ENCODE measurements at regions not wholly inside any gene's neighbourhood (a gene's known extent, or its start where the extent isn't known, plus 50 kb on each side); places are given as distances from the start of the nearest gene placed in this dataset.

DNA sequence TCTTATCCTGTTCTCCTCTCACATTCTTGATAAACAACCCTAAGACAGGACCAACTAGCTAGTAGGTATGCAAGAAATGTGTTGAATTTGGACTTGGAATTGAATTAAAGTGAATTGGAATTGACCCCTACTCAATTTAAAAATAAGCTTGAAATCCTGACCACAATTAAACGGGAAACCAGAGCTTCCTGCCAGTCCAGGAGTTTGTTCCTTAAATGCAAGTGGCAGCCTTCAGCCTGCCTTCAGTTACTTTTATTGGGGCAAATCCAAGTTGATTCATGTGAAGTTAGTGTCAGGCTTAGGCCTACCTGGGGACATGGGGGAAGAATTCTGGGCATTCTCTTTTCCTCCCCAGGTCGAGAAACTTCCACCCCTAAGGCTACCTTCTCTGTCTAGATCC, 457.6 kb downstream of the BCL11A start:
- no peak for DNase-seq (ENCODE audit: low spot score)

DNA sequence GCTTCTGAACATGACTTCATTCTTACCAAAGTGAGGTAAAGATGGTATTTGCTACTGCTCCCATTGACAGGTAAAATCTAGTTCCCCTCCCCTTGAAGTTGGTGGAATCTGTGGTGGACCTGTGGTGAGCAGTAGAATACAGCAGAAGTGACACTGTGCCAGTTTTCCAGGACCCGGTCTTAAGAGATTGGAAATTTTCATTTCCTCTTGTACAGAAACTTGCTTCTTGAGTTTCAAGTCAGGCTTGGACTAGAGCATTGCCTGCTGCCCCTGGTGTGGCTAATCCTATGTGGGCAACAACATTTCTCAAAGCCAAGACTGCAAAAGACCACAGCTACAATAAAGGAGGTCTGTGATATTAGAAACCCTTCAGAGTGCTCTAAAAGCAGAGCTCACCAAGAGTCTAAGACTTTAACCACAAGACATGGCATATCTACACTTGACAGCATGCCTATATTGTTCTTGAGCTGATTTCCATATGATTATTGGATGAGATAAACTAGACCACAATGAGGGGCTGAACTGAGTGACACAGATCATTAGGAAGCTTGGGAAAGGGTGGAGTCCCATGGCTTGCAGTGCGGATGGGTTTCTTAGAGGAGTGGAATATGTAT, 458.1 kb downstream of the BCL11A start:
- no peak for DNase-seq (ENCODE audit: low spot score)

- no peak for DNase-seq (ENCODE audit: low spot score)
Observed at GRCh38 chr2:60094450-60094929, 459.0 kb downstream of the BCL11A start.

DNA sequence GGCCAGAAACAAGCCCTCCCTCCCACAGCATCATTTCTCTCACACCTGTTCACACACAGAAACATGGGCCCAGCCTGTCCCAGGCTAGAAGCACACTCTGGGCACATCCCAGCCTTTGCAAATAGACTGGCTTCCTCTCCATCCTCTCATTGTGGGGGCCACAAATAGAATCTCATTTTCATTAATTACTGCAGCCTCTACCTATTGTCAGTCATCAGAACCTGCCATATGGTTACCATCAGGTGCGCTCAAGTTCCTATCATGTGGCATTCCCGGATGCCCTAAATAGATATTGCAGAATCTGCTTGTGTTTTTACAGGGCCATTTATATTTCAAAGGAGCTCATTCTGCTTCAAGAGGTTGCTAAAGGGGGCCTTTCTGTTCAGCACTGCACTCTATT, 460.7 kb downstream of the BCL11A start:
- no peak for DNase-seq (ENCODE audit: low spot score)

DNA sequence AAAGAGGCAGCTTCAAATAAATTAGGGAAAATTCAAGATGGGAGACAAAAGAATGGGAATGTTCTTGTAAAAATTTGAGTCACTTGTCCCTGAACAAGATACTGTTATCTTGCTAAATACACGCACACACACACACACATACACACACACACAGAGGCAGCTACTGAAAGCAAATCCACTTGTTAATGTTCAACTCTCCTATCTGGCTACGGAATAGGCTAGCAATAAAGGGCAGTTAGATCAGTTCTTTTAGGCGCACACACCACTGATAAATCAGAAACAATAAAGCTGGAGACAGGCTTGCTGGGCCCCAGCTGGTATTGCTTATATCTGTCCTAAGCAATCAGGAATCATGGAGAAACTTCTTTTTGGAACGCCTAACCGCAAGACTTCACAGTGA, 461.6 kb downstream of the BCL11A start:
- DNase-seq (ENCODE audit: low spot score): no peak

DNA sequence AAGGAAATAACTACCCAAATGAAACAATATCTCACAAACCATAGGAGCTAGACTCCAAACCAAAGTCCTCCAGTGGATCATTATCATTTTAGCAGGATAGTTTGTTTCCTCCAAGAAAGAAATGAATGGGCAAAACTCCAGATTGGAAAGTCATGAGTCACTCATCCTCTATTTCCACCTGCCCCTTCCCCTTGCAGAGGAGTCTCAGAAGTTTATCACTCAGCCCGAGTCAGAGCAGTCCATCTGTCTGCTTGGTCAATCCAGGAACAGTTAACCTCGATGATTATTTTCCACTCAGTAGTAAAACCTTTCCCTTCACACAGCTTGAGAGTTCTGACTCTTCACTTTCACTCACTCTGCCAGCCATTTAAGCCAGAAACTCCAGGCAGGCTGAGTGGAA, 462.2 kb downstream of the BCL11A start:
- no peak for DNase-seq (ENCODE audit: low spot score)

- no peak for DNase-seq (ENCODE audit: low spot score)
Observed at GRCh38 chr2:60079562-60079961, 473.9 kb downstream of the BCL11A start.

- no peak for DNase-seq (ENCODE audit: low spot score)
Observed at GRCh38 chr2:60075048-60075447, 478.4 kb downstream of the BCL11A start.

GRCh38 chr2:60073201-60073600, 480.3 kb downstream of the BCL11A start:
- no peak for DNase-seq (ENCODE audit: low spot score)

GRCh38 chr2:60072609-60073008, 480.8 kb downstream of the BCL11A start:
- DNase-seq (ENCODE audit: low spot score): no peak

DNA sequence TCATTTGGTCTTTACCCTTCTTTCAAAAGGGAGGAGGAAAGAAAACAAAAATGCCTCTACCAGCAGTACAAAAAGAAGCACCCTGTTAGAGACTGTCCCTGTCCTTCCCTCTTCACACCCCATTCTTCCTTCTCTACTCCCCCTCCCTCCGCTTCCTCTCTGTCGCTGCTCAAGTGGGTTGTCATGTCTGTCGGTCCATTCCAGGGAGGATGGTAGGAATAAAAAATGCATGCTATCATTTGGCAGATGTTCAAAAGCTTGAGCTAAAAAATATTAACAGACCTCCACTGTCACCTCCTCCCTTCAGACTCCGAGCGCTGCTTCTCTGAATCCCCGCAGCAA, 482.0 kb downstream of the BCL11A start:
- no peak for DNase-seq (ENCODE audit: low spot score)

- no peak for DNase-seq (ENCODE audit: low spot score)
Observed at GRCh38 chr2:60070736-60071489, 482.5 kb downstream of the BCL11A start.

DNA sequence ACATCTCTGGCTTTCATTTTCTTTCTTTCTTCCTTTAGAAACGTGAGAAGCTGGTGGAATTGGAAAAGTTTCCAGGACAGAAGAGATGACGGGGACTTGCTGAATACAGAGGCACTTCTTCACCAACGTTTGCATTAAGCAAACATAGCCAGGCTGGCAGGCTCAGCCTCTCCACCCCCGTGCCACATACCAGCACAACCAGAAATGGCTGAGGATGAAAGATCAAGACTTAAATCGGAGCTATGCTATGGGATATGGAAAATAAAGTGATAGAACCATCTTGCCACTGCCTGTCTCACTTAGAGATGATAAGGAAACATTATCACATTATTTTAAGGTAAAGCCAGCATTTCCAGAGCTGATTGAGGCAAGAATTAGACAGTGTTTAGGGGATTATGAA, 483.3 kb downstream of the BCL11A start:
- DNase-seq (ENCODE audit: low spot score): no peak

DNA sequence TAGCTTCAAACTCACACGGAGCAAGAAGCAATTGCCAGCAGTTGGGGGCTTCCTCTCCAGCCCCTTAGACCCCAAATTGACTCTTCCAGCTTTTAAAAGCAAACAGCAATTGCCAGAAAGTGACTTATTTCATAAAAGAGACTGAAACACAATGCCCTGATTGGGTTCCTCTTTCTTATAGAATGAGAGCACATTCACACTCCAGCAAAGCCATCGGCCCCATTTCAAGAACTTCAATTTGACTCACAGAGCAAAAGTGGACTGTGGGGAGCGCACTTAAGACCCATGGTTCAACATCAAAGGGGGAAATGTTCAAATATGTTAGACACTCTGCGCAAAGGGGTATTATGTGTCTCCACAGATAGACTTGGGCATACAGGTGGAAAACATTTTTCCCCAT, 484.7 kb downstream of the BCL11A start:
- DNase-seq (ENCODE audit: low spot score): no peak

DNA sequence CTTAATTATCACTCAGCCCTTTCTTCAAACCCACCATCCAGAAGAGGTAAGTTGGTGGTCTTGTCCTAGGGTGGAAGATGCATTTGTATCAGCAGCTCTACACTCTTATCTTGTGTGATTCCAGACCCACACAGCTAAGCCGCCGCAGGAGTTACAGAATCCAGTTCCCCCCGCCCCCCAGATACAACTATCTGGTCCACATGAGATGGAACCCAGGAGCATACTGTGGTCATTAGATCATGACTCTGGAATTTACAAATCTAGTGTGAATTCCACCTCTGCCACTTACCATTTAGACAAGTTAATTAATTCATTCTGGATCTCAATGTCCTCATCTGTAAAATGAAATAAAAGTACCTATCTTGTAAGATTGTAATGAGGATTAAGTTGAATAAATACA, 486.4 kb downstream of the BCL11A start:
- DNase-seq (ENCODE audit: low spot score): no peak

GRCh38 chr2:60066096-60066839, 487.2 kb downstream of the BCL11A start:
- no peak for DNase-seq (ENCODE audit: low spot score)

GRCh38 chr2:60064687-60065389, 488.6 kb downstream of the BCL11A start:
- DNase-seq (ENCODE audit: low spot score): no peak

DNA sequence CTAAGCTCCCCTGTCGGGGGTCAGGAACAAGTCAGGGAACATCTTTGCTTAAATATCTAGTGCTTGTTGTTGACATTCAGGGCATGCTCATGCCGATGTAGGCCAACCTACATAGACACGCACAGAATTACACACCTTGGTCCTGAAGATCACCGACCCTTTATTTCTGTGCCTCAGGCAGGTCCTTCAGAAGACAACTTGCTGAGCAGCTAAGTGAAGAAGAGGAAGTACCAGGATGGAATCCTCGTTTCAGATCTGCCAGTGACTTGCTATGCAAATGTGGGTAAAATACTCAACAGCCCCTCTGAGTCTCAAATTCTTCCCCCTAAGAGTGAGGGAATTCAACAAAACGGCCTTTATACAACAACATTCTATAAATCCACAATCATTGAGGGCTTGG, 494.7 kb downstream of the BCL11A start:
- DNase-seq (ENCODE audit: low spot score): no peak

DNA sequence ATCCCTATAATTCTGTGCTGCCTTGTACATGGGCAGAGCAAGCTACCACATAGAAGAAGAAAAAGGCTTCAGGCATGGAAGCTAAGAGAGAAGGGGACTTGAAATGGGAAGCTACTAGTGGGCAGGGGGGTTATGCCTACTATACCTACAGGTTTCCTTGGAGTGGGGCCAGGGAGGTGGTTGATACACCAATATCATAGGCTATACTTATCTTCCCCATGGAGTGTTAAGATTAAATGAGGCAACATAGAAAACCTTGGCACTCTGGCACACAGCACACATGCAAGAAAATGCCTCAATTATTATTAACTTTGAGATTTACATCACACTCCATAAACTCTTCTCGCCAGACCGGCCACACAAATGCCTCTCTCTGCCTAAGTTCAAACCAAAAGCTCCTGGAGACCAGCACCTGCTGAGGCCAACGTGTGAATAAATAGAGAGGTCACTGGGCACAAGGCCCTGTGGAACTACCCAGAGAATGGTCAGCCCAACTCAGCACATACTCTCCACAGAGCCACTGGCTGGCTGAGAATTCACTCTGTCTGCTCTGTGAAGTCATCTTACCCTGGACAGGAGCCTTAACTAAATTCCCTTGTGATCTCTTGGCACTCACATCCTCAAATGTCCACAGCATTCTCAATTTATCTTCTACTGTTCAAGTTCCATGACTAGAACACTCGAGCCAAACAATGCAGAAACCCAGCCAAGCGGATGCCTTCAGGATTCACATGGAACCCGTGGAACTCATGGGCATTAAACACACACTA, 498.7 kb downstream of the BCL11A start:
- no peak for DNase-seq (ENCODE audit: low spot score)

- no peak for DNase-seq (ENCODE audit: low spot score)
Observed at GRCh38 chr2:60053791-60054190, 499.7 kb downstream of the BCL11A start.

DNA sequence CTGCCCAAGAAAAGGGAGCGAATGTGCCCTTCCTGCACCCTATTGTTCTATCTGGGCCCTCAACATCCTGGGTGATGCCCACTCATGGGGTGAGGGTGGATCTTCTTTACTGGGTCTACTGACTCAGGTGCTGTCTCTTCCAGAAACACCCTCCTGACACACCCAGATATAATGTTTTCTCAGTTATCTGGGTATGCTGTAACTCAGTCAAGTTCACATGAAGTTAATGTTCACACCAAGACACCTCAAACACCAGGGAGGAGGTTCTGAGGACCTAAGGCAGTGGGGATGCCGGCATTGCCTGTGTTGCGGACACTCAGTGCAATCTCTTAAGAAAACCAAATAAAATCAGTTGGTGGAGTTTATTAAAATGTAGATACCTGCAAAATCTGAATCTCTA, 500.9 kb downstream of the BCL11A start:
- no peak for DNase-seq (ENCODE audit: low spot score)

DNA sequence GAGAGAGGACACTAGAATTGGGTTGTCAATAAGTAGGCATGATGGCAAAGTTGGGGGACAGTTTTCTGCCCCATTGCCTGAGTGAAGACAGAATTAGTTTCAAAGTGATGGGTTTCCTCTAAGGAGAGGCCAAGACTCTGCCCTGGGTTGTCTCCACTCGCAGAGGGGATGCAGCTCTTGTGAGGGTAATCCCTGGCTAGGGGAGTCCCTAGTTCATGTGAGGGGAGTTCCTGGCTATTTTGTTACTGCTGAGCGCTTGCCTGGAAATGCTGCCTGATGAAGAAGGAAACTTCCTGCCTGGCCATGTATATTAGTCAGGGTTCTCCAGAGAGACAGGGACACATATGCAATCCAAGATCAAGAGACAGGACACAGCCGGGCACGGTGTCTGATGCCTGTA, 501.5 kb downstream of the BCL11A start:
- no peak for DNase-seq (ENCODE audit: low spot score)

Data from RKO (cell line).